C4-2B (cell line): ENCODE measurements at regions not wholly inside any gene's neighbourhood (a gene's known extent, or its start where the extent isn't known, plus 50 kb on each side); places are given as distances from the start of the nearest gene placed in this dataset.

Experiments used
- H3K27ac ChIP-seq: fragments of 450-650 bp; 2 replicates; pipeline ENCODE4 v1.5.1; 2017
- CTCF ChIP-seq: fragments of 450-650 bp; conservative IDR thresholded peaks from 2 replicates; pipeline ENCODE4 v1.5.1; 2017; ENCODE audit warnings: mild to moderate bottlenecking
- ZFX ChIP-seq: fragments of 450-650 bp; IDR thresholded peaks from 2 replicates; pipeline ENCODE4 v1.6.1; 2017

DNA sequence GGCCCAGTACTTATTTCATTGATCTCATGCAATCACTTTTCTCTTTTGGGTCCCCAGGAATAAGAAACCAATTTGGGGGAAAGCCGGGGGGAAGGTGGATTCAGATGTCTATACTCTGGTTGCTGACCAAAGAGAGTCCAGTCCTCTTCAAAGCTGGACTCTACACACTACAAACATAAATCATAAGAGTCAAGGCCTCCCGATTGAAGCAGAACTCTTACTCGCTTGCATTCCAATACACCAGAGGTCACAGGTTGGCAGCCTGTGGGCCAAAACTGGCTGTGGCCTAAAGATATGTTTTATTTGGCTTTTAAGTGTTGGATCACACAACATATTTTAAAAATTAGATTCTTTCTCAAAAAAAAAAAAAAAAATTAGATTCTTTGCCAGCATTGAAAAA is 311.4 kb upstream of the MSX2 start:
- H3K27ac ChIP-seq, result no peak overlapping the region
- no peak for TF ChIP-seq CTCF
- no peak for TF ChIP-seq ZFX

- no peak overlapping the region for H3K27ac ChIP-seq
- no peak for TF ChIP-seq CTCF
- TF ChIP-seq ZFX, result no peak
Observed at GRCh38 chr5:174413567-174414314, 310.6 kb upstream of the MSX2 start.

DNA sequence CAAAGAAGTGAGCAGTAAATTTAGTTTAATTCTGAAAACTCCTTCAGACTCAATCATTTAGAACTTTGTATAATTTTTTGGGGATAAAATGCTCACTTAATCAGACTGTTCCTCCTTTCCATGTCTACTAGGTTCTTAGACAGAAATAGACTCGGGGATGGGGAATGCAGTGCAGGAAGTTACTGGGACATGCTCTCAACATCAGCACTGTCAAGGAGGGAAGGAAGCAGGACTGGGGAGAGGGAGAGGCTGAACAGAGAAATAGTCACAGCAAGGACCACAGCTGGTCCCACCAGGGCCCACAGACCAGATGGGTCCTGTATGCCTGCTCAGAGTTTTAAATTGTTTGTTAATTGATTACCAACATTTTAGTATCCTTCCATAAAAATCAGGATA is 310.1 kb upstream of the MSX2 start:
- no peak overlapping the region for H3K27ac ChIP-seq
- TF ChIP-seq CTCF (no peak), ZFX (no peak)

GRCh38 chr5:174418809-174419539 is 305.4 kb upstream of the MSX2 start:
- no peak for TF ChIP-seq CTCF
- no peak for TF ChIP-seq ZFX
- H3K27ac ChIP-seq, result no peak overlapping the region

- H3K27ac ChIP-seq, result no peak overlapping the region
Observed at GRCh38 chr5:174419540-174420132, 304.7 kb upstream of the MSX2 start.

GRCh38 chr5:174420651-174421407 is 303.6 kb upstream of the MSX2 start:
- TF ChIP-seq ZFX (no peak), CTCF (no peak)

More at GRCh38 chr5:174419540-174420132, 304.7 kb upstream of the MSX2 start:
- no peak for TF ChIP-seq ZFX
- peak; percentile 96 for TF ChIP-seq CTCF

More at GRCh38 chr5:174420651-174421407, 303.6 kb upstream of the MSX2 start:
- no peak overlapping the region for H3K27ac ChIP-seq
